Mammary epithelial cell (primary cell): ENCODE measurements at regions not wholly inside any gene's neighbourhood (a gene's known extent, or its start where the extent isn't known, plus 50 kb on each side); places are given as distances from the start of the nearest gene placed in this dataset.

Experiments used
- EZH2 ChIP-seq: IDR thresholded peaks from 2 replicates; pipeline ENCODE4 v1.6.1; 2012; ENCODE audit warnings: low read length, inconsistent platforms, borderline replicate concordance
- TF ChIP-seq, protein P1 (sequence below), 2 donors: IDR thresholded peaks in 1 of 2; conservative IDR thresholded peaks in 1 of 2; 2 replicates each; pipeline ENCODE4 v1.5.1; 2011 to 2012; ENCODE audit warnings: inconsistent platforms in 2 of 2, low read length in 2 of 2, mild to moderate bottlenecking in 2 of 2, control low read depth in 1 of 2, low read depth in 1 of 2; ENCODE audit not compliant: insufficient read depth in 1 of 2; ENCODE audit errors: extremely low read depth in 1 of 2

DNA sequence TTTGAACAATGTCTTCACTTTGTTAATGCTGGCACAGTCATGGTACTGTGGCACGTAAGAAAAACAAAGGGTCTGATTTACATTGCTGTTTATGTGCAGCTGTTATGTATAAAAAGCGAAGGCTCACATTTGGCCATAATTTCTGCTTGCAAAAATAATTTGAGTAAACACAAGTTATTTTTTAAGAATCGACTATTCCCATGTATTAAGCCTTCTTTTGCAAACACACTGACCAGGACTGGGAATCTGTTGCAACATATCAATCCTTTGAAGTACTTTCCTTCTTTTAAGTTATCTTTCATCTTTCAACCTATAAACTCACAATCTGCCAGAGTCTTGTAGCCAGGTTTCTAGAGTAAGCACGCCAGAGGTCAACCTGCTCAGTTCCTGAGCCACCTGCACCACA, 145.4 kb upstream of the BMP4 start:
- TF ChIP-seq, protein P1, sequence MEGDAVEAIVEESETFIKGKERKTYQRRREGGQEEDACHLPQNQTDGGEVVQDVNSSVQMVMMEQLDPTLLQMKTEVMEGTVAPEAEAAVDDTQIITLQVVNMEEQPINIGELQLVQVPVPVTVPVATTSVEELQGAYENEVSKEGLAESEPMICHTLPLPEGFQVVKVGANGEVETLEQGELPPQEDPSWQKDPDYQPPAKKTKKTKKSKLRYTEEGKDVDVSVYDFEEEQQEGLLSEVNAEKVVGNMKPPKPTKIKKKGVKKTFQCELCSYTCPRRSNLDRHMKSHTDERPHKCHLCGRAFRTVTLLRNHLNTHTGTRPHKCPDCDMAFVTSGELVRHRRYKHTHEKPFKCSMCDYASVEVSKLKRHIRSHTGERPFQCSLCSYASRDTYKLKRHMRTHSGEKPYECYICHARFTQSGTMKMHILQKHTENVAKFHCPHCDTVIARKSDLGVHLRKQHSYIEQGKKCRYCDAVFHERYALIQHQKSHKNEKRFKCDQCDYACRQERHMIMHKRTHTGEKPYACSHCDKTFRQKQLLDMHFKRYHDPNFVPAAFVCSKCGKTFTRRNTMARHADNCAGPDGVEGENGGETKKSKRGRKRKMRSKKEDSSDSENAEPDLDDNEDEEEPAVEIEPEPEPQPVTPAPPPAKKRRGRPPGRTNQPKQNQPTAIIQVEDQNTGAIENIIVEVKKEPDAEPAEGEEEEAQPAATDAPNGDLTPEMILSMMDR (conservative IDR thresholded peaks at IDR 0.05 in 1 of 2, IDR thresholded peaks at IDR 0.05 in 1 of 2; ENCODE audit: extremely low read depth in 1 of 2, insufficient read depth in 1 of 2, low read depth in 1 of 2, low read length in 2 of 2) = no peak
- no peak for TF ChIP-seq EZH2
